HG03045 (cell line): ENCODE measurements at regions not wholly inside any gene's neighbourhood (a gene's known extent, or its start where the extent isn't known, plus 50 kb on each side); places are given as distances from the start of the nearest gene placed in this dataset.
"Not testable (repeated sequence)": the region's sequence is repeated elsewhere in the genome, so short reads cannot be mapped to it uniquely, and the experiment has no call there.

ENCODE experiments used
- ATAC-seq: cut with Tn5 transposase; IDR thresholded peaks from one replicate; pipeline ENCODE4 v1.9.1; 2021; ENCODE audit warnings: mild to moderate bottlenecking, moderate library complexity; ENCODE audit not compliant: unreplicated experiment

DNA sequence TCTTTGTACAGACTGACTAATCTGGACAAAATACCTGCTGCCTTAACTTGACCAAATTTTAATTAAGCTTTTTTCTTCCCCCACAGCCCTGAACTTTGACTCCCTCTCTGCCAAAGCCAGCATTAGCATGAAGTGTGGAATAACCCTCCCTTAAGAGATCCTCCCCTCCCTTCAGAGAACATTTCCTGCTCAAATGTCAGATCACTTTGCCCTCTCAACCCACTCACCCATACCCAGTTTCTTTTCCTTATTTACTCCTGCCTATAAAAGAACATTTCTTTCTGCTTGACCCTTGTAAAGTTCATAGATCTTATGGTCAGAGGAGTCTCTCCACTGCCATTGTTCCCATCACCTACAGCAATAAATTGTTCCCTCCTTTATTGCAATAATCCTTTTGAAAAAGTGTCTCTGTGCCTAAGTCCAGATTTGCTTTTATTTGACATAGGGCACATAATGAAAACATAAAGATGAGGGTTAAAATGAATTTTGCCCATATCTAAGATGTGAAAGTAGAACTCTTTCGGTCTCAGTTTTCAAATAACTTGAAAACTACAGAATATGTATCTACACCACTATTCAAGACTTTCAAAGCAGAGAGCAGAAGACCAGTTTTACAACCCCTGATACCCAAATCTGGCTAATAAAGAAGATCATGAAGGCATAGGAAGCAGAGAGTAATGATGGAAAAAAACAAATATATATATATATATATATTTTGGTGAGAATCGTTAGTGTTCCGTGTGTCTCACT, 289.7 kb upstream of the ANXA10 start:
- no peak for ATAC-seq

DNA sequence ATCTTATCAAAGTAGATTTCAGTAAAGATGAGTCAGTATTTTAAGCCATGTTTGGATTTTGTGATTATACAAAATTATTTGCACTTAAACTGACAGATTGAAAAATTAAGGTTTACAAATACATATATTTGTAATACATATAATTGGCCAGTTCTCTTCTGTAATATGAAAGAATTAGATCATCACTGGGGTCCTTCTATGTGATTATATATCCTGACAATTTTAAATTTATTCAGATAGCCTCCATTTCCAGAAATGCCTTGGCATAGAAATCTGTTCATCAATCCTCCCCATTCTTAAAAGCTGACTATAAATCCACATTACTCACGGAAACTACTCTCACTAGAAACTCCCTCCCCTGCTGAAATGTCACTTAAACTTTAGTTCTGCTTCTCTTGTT, 280.4 kb upstream of the ANXA10 start:
- no peak for ATAC-seq

DNA sequence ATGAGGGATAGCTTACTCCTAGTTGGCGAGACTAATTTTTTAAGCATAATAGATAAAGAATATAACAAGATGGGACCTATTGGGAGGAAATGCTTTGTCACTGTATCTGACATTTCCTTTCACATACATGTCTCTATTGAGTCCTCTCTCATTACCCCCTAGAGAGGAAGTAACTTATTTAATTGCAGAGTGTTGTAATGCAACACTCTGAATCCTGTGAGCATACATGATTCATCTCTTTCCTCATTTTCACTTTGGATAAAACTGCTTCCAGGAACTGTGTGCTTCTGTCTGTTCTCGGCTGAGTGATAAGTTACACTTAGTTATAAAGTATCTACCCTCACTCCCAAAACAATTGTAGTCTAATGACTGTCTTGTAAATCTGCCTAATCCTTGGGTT, 266.1 kb upstream of the ANXA10 start:
- no peak for ATAC-seq

DNA sequence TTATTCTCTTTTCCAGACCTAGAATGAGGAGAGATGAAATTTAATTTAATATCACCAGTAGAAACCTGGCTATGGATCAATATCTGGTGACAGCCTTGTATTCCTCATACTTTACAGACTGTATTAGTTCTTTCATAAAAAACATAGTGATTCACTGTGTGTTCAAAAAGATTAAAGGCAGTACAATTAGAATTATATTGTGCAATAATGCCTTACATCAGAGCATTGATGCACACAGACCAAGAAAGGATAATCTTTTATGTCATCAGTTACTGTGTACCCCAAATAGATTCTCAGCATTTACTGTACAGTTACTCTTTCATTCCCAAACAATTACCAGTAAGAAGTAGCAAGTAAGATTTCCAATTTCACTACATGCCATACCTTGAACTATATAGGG, 260.5 kb upstream of the ANXA10 start:
- ATAC-seq: no peak

DNA sequence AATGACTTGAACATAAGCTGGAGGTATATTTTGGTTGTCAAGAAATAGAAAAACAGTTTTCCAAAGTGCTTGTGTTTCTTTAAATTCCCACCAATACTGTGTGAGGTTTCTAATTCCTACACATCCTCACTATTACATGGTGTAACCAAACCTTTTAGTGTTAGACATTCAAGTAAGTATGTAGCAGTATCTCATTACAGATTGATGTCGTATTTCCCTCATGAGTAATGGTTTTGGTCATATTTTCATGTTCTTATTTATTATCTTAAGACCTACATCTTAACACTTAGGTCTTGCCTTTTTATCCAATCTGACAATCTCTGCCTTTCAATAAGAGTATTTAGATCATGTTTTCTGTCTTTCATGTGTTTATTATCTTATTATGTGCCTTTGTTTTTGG, 253.7 kb upstream of the ANXA10 start:
- no peak for ATAC-seq

DNA sequence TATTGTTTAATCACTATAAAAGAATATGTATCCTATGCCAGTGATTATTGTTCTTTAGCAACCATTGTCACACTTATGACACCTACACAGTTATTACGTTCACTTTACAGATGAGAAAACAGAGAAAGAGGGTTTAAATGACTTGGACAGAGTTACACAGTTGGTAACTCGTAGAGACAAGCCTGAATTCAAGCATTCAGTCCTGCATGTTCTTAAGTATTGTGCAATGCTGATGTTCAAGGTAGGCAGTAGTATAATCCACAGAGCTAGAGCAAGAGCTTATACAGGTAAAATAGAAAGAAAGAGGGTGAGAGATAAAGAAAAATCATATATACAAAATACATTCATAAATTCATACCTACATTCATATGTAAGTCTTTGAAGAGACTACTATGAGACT, 249.8 kb upstream of the ANXA10 start:
- no peak for ATAC-seq

DNA sequence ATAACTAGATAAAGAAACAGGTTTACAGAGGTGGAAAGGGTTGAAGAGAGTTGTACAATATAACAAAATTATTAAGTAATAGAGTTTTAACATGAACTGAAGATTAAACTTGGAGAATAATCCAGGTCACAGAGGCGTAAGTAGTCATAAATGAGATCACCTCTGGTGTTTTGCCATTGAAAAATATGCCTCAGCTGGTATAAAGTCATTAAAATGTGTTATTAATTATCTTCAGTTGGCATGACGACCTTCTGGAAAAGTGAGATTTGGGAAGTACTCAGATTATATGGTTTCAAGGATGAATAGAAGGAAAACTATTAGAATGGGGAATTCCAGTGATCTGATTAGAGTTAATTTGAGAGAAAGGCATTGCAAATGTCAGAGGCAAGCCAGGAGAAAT, 237.5 kb upstream of the ANXA10 start:
- no peak for ATAC-seq

DNA sequence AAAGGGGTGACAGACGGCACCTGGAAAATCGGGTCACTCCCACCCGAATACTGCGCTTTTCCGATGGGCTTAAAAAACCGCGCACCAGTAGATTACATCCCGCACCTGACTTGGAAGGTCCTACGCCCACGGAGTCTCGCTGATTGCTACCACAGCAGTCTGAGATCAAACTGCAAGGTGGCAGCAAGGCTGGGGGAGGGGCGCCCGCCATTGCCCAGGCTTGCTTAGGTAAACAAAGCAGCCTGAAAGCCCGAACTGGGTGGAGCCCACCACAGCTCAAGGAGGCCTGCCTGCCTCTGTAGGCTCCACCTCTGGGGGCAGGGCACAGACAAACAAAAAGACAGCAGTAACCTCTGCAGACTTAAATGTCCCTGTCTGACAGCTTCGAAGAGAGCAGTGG, 234.2 kb upstream of the ANXA10 start:
- ATAC-seq: not testable (repeated sequence)

DNA sequence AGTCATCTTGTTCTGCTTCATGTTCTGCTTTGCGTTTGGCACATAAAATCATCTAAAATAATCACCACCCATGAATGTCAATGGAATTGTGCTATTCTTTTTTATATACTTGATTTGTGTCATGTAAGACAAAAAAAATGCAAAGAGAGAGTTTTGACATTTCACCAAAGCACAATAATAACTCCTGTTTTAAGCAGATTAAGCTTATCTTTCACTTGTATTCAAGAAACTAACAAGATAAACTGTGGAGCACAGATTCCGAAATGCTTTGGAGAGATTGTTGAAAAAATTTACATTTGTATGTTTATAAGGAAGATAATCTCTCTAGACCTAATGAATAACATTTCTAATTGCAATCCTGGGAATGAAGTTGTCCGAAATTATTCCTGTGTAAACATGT, 225.1 kb upstream of the ANXA10 start:
- ATAC-seq: no peak

DNA sequence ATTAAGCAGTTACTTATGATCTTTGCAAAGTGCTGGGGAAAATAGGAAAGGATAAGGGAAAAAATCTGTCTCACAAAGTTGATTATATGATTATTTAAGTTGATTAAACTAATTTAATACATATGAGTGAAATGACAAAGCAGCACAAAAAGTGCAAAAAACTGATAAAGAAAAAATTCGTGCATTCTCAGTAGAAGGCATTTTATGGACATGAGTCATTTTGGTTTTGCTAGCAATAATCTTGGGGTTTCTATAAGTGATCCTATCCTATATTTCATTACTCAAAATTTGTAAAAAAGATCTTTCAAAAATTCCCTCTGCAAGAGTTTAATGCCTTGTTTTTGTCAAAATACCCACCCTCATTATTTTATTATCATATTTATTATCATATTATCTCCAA, 224.2 kb upstream of the ANXA10 start:
- no peak for ATAC-seq

DNA sequence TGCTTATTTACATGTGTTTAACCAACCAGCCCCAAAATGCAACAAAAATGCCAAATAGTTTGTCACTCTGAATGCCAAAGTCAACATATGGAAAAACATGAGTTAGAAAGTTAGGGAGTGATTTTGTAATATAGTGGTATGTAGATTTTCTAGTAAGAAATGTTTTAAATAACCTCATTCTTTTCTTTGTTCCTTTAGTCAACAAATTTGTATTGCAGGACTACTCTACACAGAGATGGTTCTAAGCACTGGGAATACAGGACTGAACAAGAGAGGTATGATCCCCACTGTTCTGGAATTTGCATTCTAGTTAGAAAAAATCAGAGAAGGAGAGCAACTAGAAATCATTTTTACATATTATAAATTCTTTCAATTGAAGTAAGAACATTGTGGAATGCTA, 218.8 kb upstream of the ANXA10 start:
- no peak for ATAC-seq

DNA sequence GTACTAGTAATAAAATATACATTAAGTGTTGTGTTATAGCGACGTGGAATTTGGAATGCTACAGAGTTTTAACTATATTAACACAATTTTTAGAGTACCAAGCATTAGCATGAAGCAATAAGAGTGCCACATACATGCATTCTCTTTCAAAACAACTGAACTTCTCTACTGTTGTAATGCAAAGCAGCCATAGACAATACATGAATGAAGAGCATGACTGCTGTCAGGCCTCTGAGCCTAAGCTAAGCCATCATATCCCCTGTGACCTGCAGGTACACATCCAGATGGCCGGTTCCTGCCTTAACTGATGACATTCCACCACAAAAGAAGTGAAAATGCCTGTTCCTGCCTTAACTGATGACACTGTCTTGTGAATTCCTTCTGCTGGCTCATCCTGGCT, 216.2 kb upstream of the ANXA10 start:
- ATAC-seq: not testable (repeated sequence)

DNA sequence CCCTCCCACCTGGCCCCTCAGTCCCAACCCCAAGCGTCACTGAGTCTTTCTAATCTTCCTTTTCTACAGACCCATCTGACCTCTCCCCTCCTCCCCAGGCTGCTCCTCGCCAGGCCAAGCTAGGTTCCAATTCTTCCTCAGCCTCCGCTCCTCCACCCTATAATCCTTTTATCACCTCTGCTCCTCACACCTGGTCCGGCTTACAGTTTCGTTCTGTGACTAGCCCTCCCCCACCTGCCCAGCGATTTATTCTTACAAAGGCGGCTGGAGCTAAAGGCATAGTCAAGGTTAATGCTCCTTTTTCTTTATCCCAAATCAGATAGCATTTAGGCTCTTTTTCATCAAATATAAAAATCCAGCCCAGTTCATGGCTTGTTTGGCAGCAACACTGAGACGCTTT, 214.5 kb upstream of the ANXA10 start:
- ATAC-seq: not testable (repeated sequence)

DNA sequence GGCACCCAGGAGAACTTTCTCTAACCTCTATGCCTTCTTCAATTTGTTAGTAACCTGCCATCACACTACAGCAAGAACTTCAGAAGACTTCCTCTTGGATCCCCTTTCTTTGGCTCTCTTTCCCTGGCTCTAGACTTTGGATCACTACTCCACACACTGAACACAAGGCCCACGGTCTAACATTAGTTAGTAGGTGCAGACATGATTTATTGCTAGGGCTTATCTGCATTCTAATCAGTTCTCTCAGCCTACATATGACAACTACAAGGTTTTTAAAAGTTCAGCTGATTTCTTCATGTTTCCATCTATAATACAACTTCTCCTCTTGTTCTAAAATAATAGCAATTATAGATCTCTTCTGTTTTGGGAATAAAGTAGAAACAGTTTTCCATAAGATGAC, 209.1 kb upstream of the ANXA10 start:
- ATAC-seq: no peak

DNA sequence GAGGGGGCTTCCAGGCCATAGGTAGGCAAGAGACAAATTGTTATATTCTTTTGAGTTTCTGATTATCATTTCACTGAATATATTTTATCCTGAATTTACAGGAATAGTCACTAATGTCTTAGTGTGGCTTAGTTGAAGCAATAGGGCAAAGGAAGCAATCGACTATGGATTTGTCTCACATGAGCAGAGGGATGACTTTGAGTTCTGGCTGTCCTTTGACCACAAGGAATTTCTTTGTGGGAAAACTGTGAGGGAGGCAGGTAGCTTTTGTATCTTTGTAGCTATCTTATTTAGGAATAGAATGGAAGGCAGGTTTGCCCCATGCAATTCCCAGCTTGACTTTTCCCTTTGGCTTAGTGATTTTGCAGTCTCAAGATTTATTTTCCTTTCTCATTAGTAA, 207.3 kb upstream of the ANXA10 start:
- ATAC-seq: no peak

DNA sequence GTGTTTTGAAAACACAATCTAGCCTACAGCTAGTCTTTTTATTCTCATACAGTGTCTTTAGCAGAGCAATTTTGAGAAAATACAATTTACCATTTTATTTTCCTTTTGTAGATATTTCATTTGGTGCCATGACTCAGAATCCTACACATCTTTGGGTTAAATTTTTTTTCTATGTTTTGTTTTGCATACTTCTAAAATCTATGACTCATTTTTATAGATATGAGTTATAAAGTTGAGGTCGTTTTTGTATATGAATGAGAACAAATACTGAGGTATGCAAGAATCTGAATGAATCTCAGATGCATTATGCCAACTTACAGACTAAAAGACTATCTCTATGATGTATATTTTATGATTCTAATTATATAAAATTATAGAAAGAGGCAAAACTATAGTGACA, 206.5 kb upstream of the ANXA10 start:
- no peak for ATAC-seq

DNA sequence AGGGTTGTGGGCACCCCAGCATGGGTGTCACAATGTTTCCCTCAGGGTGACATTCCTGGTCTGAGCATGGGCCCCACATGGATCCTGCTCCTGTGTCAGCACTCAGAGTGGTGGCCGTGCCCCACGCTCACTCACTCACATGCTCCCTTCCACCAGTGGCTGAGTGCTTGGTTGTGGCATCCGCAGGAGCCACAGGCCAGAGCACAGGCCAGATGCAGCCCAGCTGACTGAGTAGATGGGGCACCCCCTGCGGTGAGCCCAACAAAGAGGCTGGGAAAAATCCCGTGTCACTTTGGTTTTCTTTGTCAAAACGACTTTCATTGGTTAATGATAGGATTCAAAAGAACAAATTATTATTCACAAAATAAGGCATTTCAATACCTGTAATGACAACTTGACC, 204.6 kb upstream of the ANXA10 start:
- ATAC-seq: no peak

DNA sequence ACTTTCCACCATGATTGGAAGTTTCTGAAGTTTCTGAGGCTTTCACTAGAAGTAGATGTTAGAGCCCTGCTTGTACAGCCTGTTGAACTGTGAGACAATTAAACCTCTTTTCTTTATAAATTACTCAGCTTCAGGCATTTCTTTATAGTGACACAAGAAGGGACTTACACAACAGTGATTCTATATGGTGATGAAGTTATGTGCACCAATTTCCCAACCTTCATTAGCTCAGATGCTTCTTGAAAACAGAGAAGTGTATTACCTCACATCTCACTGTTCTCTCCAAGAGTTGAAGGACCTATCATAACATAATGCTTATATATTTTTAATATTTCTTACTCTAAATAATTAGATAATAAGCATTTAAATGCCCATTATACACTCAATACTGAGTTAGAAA, 202.1 kb upstream of the ANXA10 start:
- ATAC-seq: no peak

DNA sequence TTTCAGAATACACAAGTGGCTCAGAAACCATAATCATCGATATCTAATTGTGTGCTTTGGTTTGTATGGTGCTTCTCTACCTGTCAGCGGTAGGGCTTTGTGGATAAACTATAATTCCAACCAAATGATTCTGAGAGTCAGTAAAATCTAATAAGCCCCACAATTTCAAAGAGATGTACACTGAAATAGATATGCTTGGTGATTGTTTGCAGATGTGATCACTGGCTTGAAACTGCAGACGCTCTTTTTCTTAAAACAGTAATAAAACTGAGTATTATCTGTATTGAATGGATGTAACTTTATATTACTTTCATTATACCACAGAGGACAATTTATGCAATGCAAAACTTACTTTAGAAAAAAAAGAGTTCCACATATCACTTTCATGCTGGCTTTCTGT, 198.8 kb upstream of the ANXA10 start:
- no peak for ATAC-seq

DNA sequence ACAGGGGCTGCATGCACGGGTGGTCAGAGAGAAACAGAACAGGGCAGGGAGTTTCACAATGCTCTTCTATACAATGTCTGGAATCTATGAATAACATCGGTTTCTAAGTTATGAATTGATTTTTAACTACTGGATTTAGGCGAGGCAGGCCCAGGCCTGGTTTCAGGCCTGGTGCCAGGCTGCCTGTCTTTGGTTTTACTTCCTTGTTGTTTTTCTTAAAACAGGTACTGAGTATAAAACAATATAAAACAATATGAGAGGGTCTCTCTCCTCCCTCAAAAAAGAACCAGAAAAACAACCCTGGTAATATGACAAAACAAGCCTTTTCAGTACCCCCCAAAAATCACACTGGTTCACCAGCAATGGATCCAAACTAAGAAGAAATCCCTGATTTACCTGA, 196.1 kb upstream of the ANXA10 start:
- ATAC-seq: not testable (repeated sequence)

DNA sequence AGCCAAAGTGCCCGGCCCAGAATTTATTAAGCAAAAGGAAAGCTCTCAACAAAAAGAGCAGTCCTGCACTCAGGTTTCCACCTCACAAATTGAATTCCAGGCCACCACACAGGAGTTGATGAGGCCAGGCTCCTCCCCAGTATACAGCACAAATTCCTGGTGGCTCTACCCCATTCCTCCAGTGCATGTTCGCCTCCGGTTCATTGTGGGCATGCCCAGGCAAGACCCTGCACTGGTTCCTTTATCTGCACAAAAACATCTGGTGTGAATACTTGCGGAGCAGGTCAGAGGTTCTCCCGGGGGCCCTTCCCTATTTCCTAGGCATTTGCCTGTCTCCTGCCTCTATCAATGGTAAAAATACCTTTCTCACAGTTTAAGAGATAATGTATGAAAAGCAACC, 195.2 kb upstream of the ANXA10 start:
- no peak for ATAC-seq

DNA sequence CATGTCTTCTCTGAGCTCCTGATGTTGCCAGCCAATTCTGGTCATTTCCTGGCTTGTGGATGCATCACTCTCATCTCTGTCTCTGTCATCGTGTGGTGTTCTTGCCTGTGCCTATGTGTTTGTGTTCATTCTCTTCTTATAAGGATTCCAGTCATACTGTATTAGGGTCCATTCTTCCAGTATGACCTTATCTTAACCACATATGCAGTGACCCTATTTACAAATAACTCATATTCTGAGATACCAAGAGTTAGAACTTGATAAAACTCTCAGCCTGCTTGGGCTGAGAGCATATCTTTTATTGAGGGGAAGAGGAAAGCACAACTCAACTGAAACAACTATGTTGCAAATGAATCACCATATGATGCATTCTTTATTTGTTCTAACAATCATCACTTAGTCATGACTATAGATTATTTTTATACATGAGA, 189.0 kb upstream of the ANXA10 start:
- no peak for ATAC-seq

DNA sequence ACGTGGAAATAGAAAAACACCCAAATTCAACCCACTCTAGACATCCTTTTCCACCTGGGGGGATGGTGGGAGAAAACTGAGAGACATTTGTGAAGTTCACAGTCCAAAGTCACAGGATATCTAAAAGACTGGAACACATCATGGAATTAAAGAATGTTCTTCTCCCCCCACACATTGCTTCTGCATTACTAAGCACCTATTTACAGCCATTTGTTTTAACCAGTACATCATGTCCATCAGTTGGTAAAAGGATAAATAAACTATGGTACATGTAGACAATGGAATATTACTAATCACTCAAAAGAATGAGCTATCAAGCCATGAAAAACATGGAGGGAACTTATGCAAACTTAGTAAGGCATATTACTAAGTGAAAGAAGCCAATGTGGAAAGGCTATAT, 185.5 kb upstream of the ANXA10 start:
- ATAC-seq: no peak
